Renal pelvis (tissue), 1 donor: ENCODE measurements at regions not wholly inside any gene's neighbourhood (a gene's known extent, or its start where the extent isn't known, plus 50 kb on each side); places are given as distances from the start of the nearest gene placed in this dataset.
"Not testable (repeated sequence)": the region's sequence is repeated elsewhere in the genome, so short reads cannot be mapped to it uniquely, and the experiment has no call there.

Experiments
- DNase-seq: peaks from one replicate; pipeline ENCODE4 v3.0.0-alpha.2; 2013

DNA sequence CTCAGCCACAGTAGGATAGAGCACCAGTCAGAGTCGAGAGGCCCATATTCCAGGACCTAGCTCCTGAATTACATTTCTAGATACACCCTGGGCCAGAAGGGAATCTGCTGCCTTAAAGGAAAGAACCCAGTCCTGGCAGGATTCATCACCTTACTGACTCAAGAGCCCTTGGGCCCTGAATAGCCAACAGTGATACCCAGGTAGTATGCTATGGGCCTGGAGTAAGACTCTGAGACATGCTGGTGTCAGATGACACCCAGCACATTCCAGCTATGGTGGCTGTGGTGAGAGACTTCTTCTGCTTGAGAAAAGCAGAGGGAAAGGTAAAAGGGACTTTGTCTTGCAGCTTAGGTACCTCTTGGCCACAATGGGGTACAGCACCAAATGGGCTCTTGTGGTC is 192.5 kb downstream of the MSX2 start:
- not testable (repeated sequence) for DNase-seq

DNA sequence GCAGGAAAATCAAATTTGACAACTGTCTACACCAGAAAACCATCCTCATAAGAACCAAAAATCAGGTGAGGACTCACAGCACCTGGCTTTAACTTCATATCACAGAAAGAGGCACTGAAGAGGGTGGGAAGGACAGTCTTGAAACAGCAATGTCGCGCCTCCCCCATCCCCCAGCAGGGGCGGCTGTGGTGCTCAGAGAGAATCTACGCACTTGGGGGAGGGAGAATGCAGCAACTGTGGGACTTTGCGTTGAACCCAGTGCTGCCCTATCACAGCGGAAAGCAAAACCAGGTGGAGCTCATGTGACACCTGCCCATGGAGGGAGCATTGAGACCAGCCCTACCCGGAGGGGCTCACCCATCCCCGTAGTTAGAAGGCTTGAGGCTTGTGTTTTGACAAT is 191.8 kb downstream of the MSX2 start:
- no peak for DNase-seq

DNA sequence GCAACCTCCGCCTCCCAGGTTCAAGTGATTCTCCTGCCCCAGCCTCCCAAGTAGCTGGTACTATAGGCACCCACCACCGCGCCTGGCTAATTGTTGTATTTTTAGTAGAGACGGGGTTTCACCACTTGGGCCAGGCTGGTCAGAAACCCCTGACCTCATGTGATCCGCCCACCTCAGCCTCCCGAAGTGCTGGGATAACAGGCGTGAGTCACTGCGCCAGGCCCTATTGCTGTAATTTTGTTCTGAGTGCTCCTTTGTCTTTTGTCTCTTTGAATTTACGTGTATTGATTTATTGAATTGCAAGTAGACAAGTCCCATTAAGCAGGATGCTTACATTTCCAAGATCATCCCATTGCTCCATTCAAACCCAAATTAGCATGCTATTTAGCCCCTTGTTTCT is 186.7 kb downstream of the MSX2 start:
- no peak for DNase-seq

DNA sequence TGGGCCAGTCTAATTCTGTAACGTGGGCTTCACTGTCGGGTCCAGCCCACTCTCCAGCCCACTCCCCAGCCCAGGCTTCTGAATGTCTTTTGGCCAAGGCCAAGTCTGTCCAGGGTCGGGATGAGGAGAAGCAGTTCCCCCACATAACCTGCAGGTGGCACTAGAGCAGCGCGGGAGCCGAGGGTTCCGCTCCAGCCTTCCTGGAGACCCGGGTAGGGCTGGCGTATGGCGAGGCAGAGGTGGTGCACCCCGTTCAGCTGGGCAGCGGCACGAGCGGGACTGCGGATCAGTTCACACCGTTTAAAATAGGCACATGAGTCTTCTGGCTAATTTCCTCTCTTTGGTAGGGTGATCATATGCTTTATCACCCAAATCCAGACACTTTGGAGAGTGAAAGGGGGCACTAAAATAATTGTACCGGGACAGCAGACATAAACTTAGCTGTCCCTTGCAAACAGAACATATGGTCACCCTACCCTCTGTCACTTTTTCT is 185.9 kb downstream of the MSX2 start:
- DNase-seq: peak; percentile 52

DNA sequence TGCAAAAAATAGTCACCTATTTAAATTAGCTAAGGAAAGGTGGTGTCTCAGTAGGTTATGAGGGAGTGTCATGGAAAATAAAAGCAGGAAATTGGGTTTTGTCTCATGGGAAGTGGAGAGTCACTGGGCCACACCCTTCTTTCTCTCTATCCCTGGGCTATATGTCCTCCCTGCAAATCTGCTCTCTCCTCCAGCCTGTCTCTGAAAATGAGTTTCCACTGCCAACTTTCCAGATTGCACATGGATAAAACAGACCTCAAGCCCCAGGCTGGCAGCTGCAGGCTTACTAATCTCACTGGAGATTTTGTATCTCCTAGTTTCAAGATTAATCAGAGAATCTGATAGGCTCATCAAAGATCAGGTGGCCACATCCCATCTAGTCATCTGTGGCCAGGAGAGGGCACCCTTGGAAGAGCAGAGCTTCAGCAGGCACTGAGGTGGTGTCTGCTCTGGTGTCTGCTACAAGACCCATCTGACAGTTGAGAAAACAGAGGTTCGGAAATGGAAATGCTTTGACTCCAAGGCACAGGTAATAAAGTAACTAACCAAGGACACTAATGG is 178.9 kb downstream of the MSX2 start:
- DNase-seq: no peak

DNA sequence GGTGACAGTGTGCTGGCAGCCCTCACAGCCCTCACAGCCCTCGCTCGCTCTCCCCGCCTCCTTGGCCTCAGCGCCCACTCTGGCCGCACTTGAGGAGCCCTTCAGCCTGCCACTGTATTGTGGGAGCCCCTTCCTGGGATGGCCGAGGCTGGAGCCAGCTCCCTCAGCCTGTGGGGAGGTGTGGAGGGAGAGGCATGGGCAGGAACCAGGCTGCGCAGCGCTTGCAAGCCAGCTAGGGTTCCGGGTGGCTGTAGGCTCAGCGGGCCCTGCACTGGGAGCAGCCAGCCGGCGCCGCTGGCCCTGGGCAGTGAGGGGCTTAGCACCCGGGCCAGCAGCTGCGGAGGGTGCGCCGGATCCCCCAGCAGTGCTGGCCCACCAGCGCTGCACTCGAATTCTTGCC is 177.0 kb downstream of the MSX2 start:
- DNase-seq: no peak

DNA sequence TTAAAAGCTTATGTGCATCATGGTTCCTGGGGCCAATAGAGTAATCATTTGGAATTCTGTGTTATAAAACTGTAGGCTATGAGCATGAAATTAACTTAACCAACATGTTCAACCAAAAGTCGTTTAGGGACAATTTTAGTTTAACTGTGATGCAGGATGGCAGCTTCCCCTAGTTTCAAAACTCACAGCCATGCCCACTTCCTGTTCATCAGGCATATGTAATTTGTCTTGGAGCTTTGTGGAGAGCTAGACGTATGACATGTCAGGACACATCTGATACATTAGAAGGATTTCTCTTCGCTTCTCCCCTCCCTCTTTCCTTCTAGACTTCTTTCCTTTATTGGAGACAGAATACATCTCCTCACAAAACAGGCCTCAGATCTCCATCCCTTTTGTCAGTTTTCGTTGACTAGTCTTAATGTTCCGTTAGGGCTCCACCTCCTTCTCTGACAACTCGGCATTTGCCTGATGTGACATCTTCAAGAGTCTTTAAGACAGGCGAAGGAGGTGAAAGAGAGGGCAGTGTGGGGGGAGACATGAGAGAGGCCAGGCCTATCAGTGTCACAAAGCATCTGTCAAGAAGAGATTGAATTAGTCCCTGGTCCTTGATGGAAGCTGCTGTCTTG is 176.0 kb downstream of the MSX2 start:
- DNase-seq: no peak

DNA sequence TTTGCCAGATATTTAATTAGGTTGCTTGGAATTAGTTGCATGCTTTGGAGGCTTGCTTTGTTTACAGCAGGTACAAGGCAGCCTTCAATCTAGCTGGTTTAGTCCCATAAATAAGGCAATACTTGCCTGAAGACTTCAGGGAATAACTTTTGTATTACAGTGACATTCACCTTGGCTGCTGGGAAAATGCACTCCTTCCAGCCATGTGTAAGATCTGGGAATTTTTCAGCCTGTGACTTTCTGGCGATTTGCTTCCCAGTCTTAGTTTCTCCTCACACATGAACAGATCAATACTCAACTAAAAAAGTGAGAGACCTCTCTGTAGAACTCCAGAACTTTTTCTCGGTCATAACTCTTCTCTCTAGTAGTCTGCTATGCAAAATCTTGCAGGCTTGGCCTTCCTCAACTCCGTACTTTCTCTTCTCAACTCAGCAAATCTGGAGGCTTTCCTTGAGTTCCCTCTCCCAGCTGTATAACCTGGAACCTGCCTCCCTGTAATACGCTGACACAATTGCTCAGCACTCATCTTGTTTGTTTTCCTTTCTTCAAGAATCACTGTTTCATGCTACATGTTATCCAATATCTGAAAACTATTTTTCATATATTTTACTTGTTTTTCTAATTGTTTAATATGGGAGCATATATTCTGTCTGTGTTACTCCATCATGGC is 173.0 kb downstream of the MSX2 start:
- no peak for DNase-seq

DNA sequence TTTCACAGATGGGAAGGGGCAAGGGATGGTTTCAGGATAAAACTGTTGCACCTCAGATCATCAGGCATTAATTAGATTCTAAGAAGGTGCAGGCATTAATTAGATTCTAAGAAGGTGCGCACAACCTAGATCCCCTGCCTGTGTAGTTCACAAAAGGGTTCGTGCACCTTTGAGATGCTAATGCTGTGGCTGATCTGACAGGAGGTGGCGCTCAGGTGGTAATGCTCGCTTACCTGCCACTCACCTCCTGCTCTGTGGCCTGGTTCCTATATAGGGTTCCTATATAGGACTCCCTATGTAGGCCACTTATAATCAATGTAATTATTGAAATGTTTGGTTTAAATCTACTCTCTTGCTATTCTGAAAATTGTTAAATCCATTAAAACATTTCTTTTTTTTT is 171.0 kb downstream of the MSX2 start:
- DNase-seq: no peak

DNA sequence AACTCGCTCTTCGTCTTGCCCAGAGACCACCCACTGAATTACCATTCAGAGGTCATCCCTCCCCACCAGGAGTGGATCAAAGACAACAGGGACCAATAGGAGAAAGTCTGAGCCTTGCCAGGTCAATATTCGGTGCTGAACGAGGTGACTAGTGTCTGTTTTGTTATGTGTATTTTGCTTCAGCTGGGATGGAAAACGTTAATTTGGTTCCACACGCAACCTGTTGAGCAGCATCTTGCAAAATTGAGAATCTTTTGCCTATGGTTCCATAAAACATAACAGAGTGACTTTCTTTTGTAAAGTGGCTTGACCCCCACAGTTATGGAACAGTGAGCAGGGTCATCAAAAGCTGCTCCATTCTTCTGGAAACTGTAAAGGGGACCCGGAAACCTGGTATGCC is 168.4 kb downstream of the MSX2 start:
- no peak for DNase-seq

DNA sequence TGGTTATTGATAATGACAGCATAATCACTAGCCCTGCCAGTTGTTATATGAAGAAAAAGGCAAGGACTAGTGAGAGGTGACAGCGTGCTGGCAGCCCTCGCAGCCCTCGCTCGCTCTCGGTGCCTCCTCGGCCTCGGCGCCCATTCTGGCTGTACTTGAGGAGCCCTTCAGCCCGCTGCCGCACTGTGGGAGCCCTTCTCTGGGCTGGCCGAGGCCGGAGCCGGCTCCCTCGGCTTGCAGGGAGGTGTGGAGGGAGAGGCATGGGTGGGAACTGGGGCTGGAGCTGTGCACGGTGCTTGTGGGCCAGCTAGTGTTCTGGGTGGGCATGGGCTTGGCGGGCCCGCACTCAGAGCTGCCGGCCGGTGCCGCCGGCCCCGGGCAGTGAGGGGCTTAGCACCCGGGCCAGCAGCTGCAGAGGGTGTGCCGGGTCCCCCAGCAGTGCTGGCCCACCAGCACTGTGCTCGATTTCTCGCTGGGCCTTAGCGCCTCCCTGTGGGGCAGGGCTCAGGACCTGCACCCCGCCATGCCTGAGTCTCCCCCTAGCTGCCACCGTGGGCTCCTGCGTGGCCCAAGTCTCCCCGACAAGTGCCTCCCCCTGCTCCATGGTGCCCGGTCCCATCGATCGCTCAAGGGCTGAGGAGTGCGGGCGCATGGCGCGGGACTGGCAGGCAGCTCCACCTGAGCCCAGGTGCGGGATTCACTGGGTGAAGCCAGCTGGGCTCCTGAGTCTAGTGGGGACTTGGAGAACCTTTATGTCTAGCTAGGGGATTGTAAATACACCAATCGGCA is 156.2 kb downstream of the MSX2 start:
- not testable (repeated sequence) for DNase-seq

DNA sequence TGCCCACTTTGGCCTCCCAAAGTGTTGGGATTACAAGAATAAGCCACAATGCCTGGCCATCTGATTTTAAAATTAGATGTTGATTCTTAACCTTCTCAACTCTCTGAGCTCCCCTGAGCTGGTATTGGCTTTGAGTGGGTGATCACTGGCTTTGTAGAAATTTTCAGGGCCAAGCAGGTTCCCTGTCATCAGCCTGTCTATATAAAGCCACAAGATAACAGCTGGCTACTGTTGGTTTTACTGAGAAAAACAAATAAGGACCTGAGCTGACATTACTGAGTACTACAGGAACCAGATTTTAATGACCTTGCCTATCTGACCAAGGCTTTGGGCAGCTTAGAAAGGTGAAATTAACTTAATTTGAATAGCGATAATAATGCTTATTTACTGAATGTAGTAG is 153.6 kb downstream of the MSX2 start:
- no peak for DNase-seq

DNA sequence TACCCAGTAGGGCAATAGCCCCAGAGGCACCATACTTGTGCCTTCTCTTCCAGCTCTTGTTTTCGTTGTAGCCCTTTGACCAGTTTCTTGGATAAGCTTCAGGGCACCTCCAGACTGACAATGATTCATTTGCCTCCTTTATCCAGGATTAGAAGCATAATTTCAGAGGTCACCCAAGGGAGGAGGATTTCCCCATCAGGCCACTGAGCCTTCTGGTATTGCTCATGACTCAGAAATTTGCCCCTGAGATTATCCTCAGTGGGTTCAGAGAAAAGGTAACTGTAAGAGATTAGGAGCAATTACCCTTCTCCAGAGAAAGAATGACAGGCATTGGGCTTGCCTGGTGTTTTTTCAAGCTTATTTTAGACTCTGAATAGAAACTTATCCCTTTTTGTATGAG is 147.9 kb downstream of the MSX2 start:
- no peak for DNase-seq

DNA sequence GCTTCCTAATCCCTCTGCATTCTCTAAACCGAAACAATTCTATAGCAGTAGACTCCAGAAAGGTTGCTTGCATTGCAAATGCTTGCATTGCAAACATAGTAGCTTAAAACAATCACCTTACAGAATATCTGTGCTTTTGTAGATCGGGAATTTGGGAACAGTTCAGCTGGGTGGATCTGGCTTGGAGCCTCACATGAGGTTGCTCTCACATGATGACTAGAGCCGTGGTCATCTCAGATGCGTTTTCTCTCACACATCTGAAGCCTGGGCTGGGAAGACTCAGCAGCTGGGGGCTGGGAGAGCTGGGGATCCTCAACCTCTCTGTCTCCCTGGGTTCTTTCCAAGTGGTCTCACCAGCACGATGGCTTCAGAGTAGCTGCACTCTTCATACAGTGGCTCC is 127.8 kb downstream of the MSX2 start:
- DNase-seq: no peak

DNA sequence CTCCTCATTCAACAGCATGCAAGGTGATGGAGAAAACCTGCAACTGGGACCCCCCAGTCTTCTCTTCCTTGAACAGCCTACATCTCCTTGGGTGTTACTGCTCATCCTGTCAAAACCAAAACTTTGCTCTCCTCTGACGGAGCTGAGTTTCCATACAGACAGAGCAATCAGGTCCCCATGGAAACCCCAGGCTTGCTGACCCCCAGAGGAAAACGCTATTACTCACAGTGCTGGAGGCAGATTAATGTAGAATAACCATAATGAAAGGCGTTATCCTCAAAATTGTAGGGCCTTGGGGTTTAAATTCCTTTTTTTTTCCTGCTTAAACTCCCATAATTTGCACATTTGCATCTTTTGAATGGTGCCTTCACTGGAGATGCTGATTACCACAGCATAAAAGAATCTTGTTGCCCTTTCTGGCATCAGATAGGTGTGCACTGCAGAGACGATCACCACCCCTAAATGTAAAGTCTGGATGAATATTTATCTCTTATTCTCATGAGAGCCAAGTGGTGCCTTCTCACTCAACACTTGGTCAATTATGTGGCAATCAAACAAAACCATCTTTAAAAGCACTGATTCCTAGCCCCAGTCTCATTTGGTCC is 126.3 kb downstream of the MSX2 start:
- DNase-seq: no peak

DNA sequence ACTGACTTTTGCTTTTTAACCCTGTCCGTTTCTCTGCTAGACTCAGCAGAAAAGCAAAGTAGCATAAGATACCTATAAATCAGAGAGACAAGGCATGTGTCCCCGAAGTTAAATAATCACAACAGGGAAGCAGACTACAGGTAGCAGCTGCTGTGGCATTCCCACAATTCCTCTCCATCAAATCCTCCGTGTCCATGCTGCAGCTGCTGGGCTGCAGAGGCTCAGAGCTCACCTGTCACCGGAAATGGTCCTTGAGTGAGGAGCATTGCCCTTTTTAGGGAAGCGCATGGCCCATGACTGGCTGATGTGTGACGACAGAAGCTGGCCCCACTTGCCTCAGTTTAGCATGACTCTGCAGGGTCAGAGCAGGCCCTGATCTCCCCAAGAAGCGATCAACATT is 125.0 kb downstream of the MSX2 start:
- DNase-seq: no peak

DNA sequence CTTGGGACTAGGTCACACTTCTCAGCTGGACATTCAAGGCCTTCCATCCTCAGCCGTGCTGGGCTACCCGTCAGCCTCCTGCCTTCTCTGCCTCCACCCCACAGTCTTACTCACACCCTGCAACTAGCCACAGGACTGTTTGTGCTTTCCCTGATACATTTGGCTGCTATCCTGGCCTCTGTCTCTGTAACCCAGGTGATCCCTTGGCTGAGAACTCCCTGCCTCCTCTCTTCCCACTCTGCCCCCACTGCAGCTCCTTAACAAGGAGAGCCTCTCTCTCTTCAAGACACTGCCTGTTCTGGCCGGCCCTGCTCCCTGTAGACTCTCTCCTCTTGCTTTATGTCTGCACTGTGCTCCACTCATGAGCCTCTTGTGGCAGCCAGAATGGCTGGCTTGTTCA is 120.6 kb downstream of the MSX2 start:
- no peak for DNase-seq

DNA sequence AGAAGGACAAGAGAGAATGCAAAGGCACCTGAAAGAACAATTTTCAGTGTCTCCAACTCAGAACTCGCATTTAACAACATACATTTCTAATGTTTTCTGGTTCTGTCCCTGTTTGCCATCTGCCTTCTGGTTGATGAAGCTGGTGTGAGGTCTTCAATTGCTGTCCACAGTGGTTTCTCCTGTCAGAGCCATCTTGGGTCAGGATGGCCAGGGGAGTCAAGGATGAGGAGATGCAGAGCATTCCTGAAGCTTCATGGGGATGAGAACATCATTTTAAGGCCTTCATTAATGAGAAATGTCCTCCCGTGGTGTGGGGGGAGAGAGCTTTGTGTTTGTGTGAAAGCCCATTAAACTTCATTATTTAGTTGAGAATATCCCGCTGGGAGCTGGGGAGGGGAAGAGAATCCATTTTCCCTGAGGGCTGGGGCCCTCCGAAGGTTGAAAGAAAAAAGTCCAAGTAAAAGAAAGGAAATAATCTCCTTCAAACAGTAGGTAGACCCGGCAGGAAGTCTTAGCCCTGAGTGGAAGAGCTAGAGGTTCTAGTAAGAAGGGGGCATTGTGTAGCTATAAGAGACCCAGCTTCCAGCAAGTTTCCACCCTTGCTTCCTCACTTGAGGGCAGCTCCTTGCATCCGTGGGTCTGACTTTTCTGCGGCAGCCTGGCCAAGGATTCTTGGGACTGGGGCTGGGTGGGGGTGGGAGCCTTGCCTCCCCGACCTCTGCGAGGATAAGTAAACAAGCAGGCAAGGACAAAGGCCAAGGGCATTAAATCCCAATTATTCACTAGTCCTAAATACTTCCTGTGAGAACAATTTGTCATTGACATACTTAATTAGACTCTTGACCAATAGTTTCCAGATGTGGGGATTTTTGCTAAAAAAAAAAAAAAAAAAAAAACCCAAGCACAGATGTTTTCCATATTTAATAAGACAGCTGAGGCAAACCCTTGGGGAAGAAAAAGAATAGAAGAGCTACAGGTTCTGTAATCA is 119.2 kb downstream of the MSX2 start:
- peak; percentile 58 for DNase-seq

DNA sequence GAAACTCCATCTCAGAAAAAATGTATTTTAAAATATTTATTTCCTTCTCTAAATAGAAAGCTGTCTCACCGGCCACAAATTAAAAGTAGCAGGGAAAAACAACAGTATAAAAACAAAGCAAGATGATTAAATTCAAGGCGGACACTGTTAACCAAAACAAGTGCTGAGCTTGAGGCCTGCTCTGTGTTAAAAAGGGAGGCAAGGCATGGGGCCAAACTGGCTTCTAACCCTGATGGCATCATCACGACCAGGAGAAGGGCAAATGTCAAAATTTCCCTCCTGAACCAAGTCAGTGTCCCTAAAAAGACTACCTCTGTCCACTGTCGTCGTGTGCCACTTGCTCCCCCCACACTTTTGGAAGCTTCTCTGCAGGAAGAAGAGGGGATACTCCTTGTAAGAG is 116.1 kb downstream of the MSX2 start:
- DNase-seq: no peak

DNA sequence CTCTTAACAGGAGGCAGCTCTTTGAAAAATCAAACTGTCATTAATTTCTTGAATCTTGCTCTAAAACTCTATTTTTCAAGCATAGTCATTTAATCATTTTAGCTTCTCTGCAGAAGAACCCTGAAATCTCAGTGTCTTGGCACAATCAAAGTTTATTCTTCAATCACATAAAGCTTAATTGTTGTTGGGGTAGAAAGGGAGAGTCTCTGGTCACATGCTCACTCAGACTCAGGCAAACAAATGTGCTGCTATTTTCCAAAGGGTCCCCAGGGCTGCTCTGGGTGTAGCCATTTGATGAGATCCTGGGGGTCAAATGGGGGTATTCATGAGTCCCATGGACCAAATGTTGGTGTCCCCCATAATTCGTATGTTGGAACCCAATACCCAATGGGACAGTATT is 114.8 kb downstream of the MSX2 start:
- no peak for DNase-seq
